Astrocyte (in vitro differentiated cells and primary cell): ENCODE measurements at regions not wholly inside any gene's neighbourhood (a gene's known extent, or its start where the extent isn't known, plus 50 kb on each side); places are given as distances from the start of the nearest gene placed in this dataset.

Experiments
- CTCF ChIP-seq: IDR thresholded peaks from 2 replicates; pipeline ENCODE4 v1.5.1; 2011; ENCODE audit warnings: low read depth, mild to moderate bottlenecking, inconsistent platforms, low read length, moderate library complexity; ENCODE audit not compliant: insufficient read depth
- EZH2 ChIP-seq: IDR thresholded peaks from 2 replicates; pipeline ENCODE4 v1.6.1; 2012; ENCODE audit warnings: mild to moderate bottlenecking, low read length, inconsistent platforms; ENCODE audit not compliant: insufficient read depth

- TF ChIP-seq CTCF (no peak), EZH2 (no peak)
Measured at GRCh38 chr12:73067616-73068015, 795.4 kb downstream of the TRHDE start.
